ENCODE measurements at regions not wholly inside any gene's neighbourhood (a gene's known extent, or its start where the extent isn't known, plus 50 kb on each side); places are given as distances from the start of the nearest gene placed in this dataset.

DNA sequence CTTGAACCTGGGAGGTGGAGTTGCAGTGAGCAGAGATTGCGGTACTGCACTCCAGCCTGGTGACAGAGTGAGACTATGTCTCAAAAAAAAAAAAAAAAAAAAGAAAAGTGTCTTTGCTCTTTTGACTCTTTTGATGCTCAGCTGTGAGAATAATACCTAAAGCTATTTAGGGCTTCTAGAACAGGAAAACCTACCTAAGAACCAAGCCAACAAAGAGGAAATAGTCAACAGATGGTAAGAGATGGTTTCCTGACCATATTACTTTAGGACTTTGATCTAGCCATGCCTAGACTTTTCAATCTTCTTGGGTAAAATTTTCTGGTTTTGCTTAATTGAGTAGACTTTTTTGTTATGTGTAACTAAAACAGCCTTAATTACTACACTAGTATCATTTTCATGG lies 508.1 kb downstream of the EPHA7 start:
- H2AFZ ChIP-seq (ENCODE audit: low read length): no peak overlapping the region
- H3K27me3 ChIP-seq (ENCODE audit: low read length): no peaks in the 10 kb centered on the region
- H3K79me2 ChIP-seq (ENCODE audit: low read length): no peaks in the 10 kb centered on the region
- no peaks in the 10 kb centered on the region for H3F3A ChIP-seq (ENCODE audit: low read length, unreplicated experiment)
- no peaks in the 10 kb centered on the region for H4K20me1 ChIP-seq (ENCODE audit: low read length)
- no peak overlapping the region for H3K4me2 ChIP-seq (ENCODE audit: low read length)
- DNase-seq (no peak), ATAC-seq (no peak)
- TF ChIP-seq, protein P1, sequence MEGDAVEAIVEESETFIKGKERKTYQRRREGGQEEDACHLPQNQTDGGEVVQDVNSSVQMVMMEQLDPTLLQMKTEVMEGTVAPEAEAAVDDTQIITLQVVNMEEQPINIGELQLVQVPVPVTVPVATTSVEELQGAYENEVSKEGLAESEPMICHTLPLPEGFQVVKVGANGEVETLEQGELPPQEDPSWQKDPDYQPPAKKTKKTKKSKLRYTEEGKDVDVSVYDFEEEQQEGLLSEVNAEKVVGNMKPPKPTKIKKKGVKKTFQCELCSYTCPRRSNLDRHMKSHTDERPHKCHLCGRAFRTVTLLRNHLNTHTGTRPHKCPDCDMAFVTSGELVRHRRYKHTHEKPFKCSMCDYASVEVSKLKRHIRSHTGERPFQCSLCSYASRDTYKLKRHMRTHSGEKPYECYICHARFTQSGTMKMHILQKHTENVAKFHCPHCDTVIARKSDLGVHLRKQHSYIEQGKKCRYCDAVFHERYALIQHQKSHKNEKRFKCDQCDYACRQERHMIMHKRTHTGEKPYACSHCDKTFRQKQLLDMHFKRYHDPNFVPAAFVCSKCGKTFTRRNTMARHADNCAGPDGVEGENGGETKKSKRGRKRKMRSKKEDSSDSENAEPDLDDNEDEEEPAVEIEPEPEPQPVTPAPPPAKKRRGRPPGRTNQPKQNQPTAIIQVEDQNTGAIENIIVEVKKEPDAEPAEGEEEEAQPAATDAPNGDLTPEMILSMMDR (conservative IDR thresholded peaks at IDR 0.05; ENCODE audit: low read depth, low read length): no peak
- no peak overlapping the region for H3K27ac ChIP-seq (ENCODE audit: low read length)
- H3K9ac ChIP-seq (ENCODE audit: low read length): no peak overlapping the region
- ChIA-PET CTCF (no interaction called here), POLR2A (ENCODE audit: unreplicated experiment) (no interaction called here)
- H3K9me2 ChIP-seq (replicated peaks; ENCODE audit: low read length): no peaks in the 10 kb centered on the region
- BruUV-seq (replicated peaks): no TSS peak
- no peaks in the 10 kb centered on the region for H3K9me3 ChIP-seq (ENCODE audit: low read length)
- H3K4me1 ChIP-seq (ENCODE audit: insufficient read depth, low read length): no peaks in the 10 kb centered on the region
- intact Hi-C loops (cut with micrococcal nuclease): no loop called here
- H3K4me3 ChIP-seq (ENCODE audit: low read length): no peak overlapping the region
- H3K36me3 ChIP-seq (ENCODE audit: low read depth, low read length): no peaks in the 10 kb centered on the region

DNA sequence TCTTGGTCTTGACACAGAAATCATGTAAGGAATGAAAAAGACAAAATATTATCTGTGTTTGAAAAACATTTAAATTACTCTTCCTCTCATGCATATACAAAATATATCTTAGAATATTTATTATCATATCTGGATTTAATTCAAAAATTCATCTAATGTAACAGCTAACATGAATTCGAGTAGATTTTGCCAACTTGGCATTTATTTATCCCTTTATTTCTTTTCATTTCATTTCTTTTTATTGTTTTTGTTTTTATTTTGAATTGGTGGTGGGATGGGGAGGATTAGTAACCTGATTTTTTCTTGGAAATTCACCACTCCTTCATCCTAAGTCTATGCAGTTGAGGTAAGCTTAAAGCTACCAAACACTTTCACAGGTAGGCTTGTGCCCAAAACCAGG lies 508.7 kb downstream of the EPHA7 start:
- no peaks in the 10 kb centered on the region for H3K36me3 ChIP-seq (ENCODE audit: low read depth, low read length)
- DNase-seq: no peak
- H3K27ac ChIP-seq (ENCODE audit: low read length): no peak overlapping the region
- ChIA-PET CTCF (no interaction called here), POLR2A (ENCODE audit: unreplicated experiment) (no interaction called here)
- no peak overlapping the region for H2AFZ ChIP-seq (ENCODE audit: low read length)
- intact Hi-C loops (cut with micrococcal nuclease): no loop called here
- no peaks in the 10 kb centered on the region for H3K79me2 ChIP-seq (ENCODE audit: low read length)
- TF ChIP-seq, protein P1 (conservative IDR thresholded peaks at IDR 0.05; ENCODE audit: low read depth, low read length): no peak
- no peak for TF ChIP-seq EZH2phosphoT487 (IDR thresholded peaks at IDR 0.05; ENCODE audit: borderline replicate concordance, low read length)
- no peak for TF ChIP-seq EZH2 (IDR thresholded peaks at IDR 0.05; ENCODE audit: low read length, unreplicated experiment)
- H3K9me2 ChIP-seq (replicated peaks; ENCODE audit: low read length): no peaks in the 10 kb centered on the region
- no TSS peak for BruUV-seq (replicated peaks)
- no peak overlapping the region for H3K4me2 ChIP-seq (ENCODE audit: low read length)
- H4K20me1 ChIP-seq (ENCODE audit: low read length): no peaks in the 10 kb centered on the region
- H3K4me1 ChIP-seq (ENCODE audit: insufficient read depth, low read length): no peaks in the 10 kb centered on the region
- H3K9ac ChIP-seq (ENCODE audit: low read length): no peak overlapping the region
- H3K4me3 ChIP-seq (ENCODE audit: low read length): no peak overlapping the region
- H3K9me3 ChIP-seq (ENCODE audit: low read length): no peaks in the 10 kb centered on the region
- H3F3A ChIP-seq (ENCODE audit: low read length, unreplicated experiment): no peaks in the 10 kb centered on the region
- no peak for ATAC-seq
- no peaks in the 10 kb centered on the region for H3K27me3 ChIP-seq (ENCODE audit: low read length)

DNA sequence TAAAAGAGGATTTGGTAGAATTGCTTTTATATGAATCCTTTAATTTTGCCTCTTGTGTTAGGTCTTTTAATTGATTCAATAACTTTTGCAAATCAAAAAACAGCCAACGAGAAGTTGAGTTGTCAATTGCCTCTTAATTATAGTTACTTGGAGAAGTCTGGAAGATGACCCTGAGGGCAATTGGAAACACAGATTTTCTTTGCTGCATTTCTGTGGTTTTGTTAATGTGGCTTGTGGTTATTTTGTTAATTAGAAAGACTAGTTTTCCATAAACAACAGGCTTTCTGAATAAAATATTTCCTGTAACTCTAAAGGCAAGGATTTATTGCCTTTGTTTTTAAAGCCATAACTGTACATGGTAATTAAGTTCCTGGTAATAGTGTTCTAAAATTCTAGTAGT lies 513.0 kb downstream of the EPHA7 start:
- POLR2A ChIA-PET (ENCODE audit: unreplicated experiment): no interaction called here
- BruUV-seq (replicated peaks): no TSS peak
- intact Hi-C loops (cut with micrococcal nuclease): no loop called here
- Histone ChIP-seq H3K79me2 (ENCODE audit: low read length) (no peaks in the 10 kb centered on the region), H2AFZ (ENCODE audit: low read length) (no peak overlapping the region), H3F3A (ENCODE audit: low read length, unreplicated experiment) (no peaks in the 10 kb centered on the region), H4K20me1 (ENCODE audit: low read length) (no peaks in the 10 kb centered on the region), H3K4me1 (ENCODE audit: insufficient read depth, low read length) (no peaks in the 10 kb centered on the region), H3K27ac (ENCODE audit: low read length) (no peak overlapping the region), H3K36me3 (ENCODE audit: low read depth, low read length) (no peaks in the 10 kb centered on the region), H3K9ac (ENCODE audit: low read length) (no peak overlapping the region), H3K9me2 (replicated peaks; ENCODE audit: low read length) (no peaks in the 10 kb centered on the region), H3K4me2 (ENCODE audit: low read length) (no peak overlapping the region), H3K27me3 (ENCODE audit: low read length) (no peaks in the 10 kb centered on the region), H3K4me3 (ENCODE audit: low read length) (no peak overlapping the region), H3K9me3 (ENCODE audit: low read length) (no peaks in the 10 kb centered on the region)
- DNase-seq (no peak), ATAC-seq (no peak)
- TF ChIP-seq, protein P1 (conservative IDR thresholded peaks at IDR 0.05; ENCODE audit: low read depth, low read length): no peak
- TF ChIP-seq EZH2phosphoT487 (IDR thresholded peaks at IDR 0.05; ENCODE audit: borderline replicate concordance, low read length): no peak
- no peak for TF ChIP-seq EZH2 (IDR thresholded peaks at IDR 0.05; ENCODE audit: low read length, unreplicated experiment)
- CTCF ChIA-PET: no interaction called here

Measured in PC-3 (cell line).